WTC11 (cell line): ENCODE measurements at regions not wholly inside any gene's neighbourhood (a gene's known extent, or its start where the extent isn't known, plus 50 kb on each side); places are given as distances from the start of the nearest gene placed in this dataset.

Experiments
- TCF7 ChIP-seq: sonication (generic); formaldehyde crosslinking; IDR thresholded peaks from 2 replicates; pipeline ENCODE4 v1.8.0; 2022; ENCODE audit warnings: mild to moderate bottlenecking, low read depth, missing genetic modification reagents, moderate library complexity
- TF ChIP-seq, protein P1 (sequence below): sonication (generic); formaldehyde crosslinking; IDR thresholded peaks from 2 replicates; pipeline ENCODE4 v1.8.1; 2023; ENCODE audit warnings: mild to moderate bottlenecking, missing genetic modification reagents, moderate library complexity

DNA sequence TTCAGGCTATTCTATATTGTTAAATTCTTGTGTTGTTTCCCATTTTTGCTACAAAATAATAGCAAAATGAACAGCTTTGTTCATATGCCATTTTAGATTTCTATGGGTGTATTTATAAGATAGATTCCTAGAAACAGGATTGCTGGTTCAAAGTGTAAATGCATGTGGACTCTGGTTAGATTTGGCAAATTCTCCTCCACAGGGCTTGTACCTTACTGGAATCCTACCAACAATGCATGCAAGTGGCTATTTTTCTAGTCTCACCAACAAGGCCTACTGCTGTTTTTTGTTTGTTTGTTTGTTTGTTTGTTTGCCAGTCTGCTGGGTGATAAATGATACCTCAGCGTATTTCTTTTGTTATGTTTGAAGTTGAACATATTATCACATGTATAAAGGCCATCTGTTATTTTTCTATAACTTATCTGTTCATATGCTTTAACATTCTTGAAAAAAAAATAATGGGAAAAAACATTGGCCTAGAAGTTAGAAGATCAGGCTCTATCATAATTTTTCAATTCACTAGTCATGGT, 87.1 kb upstream of the AHR start:
- no peak for TF ChIP-seq TCF7 (CRISPR knock-in tag)
- TF ChIP-seq, protein P1, sequence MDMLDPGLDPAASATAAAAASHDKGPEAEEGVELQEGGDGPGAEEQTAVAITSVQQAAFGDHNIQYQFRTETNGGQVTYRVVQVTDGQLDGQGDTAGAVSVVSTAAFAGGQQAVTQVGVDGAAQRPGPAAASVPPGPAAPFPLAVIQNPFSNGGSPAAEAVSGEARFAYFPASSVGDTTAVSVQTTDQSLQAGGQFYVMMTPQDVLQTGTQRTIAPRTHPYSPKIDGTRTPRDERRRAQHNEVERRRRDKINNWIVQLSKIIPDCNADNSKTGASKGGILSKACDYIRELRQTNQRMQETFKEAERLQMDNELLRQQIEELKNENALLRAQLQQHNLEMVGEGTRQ: no peak
